Hepatocyte (in vitro differentiated cells): ENCODE measurements at regions not wholly inside any gene's neighbourhood (a gene's known extent, or its start where the extent isn't known, plus 50 kb on each side); places are given as distances from the start of the nearest gene placed in this dataset.

Source experiments
- DNase-seq: peaks from one replicate; pipeline ENCODE4 v3.0.0-alpha.2; 2016; ENCODE audit warnings: low spot score
- H2AFZ ChIP-seq: fragments of 200-600 bp; sonication (generic); 2 replicates; pipeline ENCODE4 v1.6.0; 2016; ENCODE audit warnings: antibody characterized with exemption, mild to moderate bottlenecking
- H3K27ac ChIP-seq: fragments of 200-600 bp; sonication (generic); 2 replicates; pipeline ENCODE4 v1.5.1; 2016; ENCODE audit warnings: mild to moderate bottlenecking
- H3K27me3 ChIP-seq: fragments of 200-600 bp; sonication (generic); 2 replicates; pipeline ENCODE4 v1.6.1; 2016
- H3K36me3 ChIP-seq: fragments of 200-600 bp; sonication (generic); replicated peaks from 2 replicates; pipeline ENCODE4 v1.5.1; 2016; ENCODE audit warnings: low read depth; ENCODE audit not compliant: insufficient read depth
- H3K4me1 ChIP-seq: fragments of 200-600 bp; sonication (generic); 2 replicates; pipeline ENCODE4 v1.5.1; 2016; ENCODE audit warnings: mild to moderate bottlenecking, moderate library complexity; ENCODE audit not compliant: insufficient read depth
- H3K4me2 ChIP-seq: fragments of 200-600 bp; sonication (generic); 2 replicates; pipeline ENCODE4 v1.6.0; 2016
- H3K4me3 ChIP-seq: fragments of 200-600 bp; sonication (generic); 2 replicates; pipeline ENCODE4 v1.5.1; 2016; ENCODE audit warnings: mild to moderate bottlenecking
- H3K79me2 ChIP-seq: fragments of 200-600 bp; sonication (generic); 2 replicates; pipeline ENCODE4 v1.6.0; 2017; ENCODE audit warnings: mild to moderate bottlenecking
- H3K9me2 ChIP-seq: fragments of 200-600 bp; sonication (generic); replicated peaks from 2 replicates; pipeline ENCODE4 v1.6.0; 2017; ENCODE audit warnings: mild to moderate bottlenecking; ENCODE audit not compliant: insufficient read depth
- H3K9me3 ChIP-seq: fragments of 200-600 bp; sonication (generic); 2 replicates; pipeline ENCODE4 v1.5.1; 2016; ENCODE audit warnings: low read depth, mild to moderate bottlenecking
- H4K20me1 ChIP-seq: fragments of 200-600 bp; sonication (generic); 2 replicates; pipeline ENCODE4 v1.6.0; 2016; ENCODE audit warnings: mild to moderate bottlenecking; ENCODE audit not compliant: insufficient read depth, poor library complexity, severe bottlenecking
- EZH2 ChIP-seq: fragments of 200-600 bp; sonication (generic); IDR thresholded peaks from 2 replicates; pipeline ENCODE4 v1.6.1; 2016; ENCODE audit warnings: antibody characterized with exemption, mild to moderate bottlenecking, borderline replicate concordance
- EZH2phosphoT487 ChIP-seq: fragments of 200-600 bp; sonication (generic); IDR thresholded peaks from one replicate; pipeline ENCODE4 v1.6.1; 2018; ENCODE audit warnings: antibody characterized with exemption, mild to moderate bottlenecking, low read depth, moderate library complexity; ENCODE audit not compliant: unreplicated experiment, severe bottlenecking
- WGBS: methylation state at CpG from one replicate; pipeline ENCODE4 v1.1.6; 2016; ENCODE audit warnings: low lambda C conversion rate; ENCODE audit errors: missing lambda C conversion rate; 5-methylcytosine and 5-hydroxymethylcytosine counted together
- TF ChIP-seq, protein P1 (sequence below): fragments of 200-600 bp; sonication (generic); IDR thresholded peaks from 2 replicates; pipeline ENCODE4 v1.5.1; 2016; ENCODE audit warnings: antibody characterized with exemption, mild to moderate bottlenecking; ENCODE audit not compliant: poor library complexity

DNA sequence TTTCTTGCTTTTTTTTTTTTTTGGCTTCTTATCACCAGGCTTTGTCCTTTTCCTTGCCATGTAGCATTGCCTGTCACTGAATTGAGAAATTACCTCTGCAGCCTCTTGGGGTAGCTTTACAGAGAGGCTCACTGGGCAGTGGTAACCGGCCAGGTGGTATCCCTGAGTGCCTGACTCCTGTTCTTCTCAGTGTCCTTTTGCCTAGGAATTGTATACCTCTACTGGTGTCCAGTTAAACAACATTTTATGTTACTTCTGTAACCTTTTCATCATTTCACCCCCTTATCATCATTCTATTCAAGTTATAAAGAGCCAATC is 523.9 kb downstream of the BCL11A start:
- H3K36me3 ChIP-seq: no peaks in the 10 kb centered on the region
- H4K20me1 ChIP-seq: no peaks in the 10 kb centered on the region
- no peaks in the 10 kb centered on the region for H3K9me2 ChIP-seq
- H3K27ac ChIP-seq: no peak overlapping the region
- H3K4me3 ChIP-seq: no peak overlapping the region
- TF ChIP-seq, protein P1, sequence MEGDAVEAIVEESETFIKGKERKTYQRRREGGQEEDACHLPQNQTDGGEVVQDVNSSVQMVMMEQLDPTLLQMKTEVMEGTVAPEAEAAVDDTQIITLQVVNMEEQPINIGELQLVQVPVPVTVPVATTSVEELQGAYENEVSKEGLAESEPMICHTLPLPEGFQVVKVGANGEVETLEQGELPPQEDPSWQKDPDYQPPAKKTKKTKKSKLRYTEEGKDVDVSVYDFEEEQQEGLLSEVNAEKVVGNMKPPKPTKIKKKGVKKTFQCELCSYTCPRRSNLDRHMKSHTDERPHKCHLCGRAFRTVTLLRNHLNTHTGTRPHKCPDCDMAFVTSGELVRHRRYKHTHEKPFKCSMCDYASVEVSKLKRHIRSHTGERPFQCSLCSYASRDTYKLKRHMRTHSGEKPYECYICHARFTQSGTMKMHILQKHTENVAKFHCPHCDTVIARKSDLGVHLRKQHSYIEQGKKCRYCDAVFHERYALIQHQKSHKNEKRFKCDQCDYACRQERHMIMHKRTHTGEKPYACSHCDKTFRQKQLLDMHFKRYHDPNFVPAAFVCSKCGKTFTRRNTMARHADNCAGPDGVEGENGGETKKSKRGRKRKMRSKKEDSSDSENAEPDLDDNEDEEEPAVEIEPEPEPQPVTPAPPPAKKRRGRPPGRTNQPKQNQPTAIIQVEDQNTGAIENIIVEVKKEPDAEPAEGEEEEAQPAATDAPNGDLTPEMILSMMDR: no peak
- TF ChIP-seq EZH2: no peak
- no peak for TF ChIP-seq EZH2phosphoT487
- H3K9me3 ChIP-seq: no peaks in the 10 kb centered on the region
- no peaks in the 10 kb centered on the region for H3K27me3 ChIP-seq
- H3K4me1 ChIP-seq: no peaks in the 10 kb centered on the region
- WGBS: 63% methylated on average over 1 of the region's 1 CpG
- H3K4me2 ChIP-seq: no peak overlapping the region
- DNase-seq: no peak
- no peaks in the 10 kb centered on the region for H3K79me2 ChIP-seq
- H2AFZ ChIP-seq: no peak overlapping the region

DNA sequence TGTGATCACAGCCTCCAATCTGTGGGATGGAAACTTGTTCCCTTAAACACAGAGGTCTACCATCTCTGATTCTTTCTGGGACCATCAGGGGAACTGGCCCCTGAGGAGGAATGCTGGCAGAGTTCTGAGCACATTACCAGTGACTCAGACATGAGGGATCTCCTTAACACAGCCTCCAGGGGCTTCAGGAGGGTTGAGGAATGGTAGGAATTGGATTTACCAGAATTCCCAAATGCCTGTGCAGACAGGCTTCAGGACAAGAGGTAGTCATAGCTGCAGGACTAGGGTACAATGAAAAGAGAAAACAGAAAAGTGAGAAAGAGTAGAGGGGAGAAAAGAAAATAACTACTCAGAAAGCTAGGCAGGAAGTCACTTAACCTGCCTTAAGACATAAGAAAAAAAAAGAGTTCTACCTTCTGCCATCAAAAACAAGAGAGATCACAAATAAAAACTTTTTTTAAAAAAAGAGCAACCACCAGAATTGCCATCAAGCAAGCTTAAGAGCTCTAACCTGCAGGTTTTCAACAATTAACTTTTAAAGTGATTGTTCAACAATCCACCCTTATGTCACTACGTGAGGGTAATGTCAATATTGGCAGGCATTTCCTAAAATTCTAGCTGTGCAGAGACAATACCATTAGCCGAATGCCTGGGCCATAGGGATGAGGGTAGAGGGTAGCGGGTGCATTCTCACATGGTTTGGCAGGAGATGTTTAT is 524.4 kb downstream of the BCL11A start:
- DNase-seq: no peak
- Histone ChIP-seq H3K4me2 (no peak overlapping the region), H3K27ac (no peak overlapping the region), H3K27me3 (no peaks in the 10 kb centered on the region), H3K9me3 (no peaks in the 10 kb centered on the region), H4K20me1 (no peaks in the 10 kb centered on the region), H3K4me1 (no peaks in the 10 kb centered on the region), H3K79me2 (no peaks in the 10 kb centered on the region), H2AFZ (no peak overlapping the region), H3K9me2 (no peaks in the 10 kb centered on the region), H3K4me3 (no peak overlapping the region), H3K36me3 (no peaks in the 10 kb centered on the region)
- WGBS: 68% methylated on average over 3 of the region's 3 CpGs
- no peak for TF ChIP-seq EZH2phosphoT487
- TF ChIP-seq, protein P1: no peak
- TF ChIP-seq EZH2: no peak

DNA sequence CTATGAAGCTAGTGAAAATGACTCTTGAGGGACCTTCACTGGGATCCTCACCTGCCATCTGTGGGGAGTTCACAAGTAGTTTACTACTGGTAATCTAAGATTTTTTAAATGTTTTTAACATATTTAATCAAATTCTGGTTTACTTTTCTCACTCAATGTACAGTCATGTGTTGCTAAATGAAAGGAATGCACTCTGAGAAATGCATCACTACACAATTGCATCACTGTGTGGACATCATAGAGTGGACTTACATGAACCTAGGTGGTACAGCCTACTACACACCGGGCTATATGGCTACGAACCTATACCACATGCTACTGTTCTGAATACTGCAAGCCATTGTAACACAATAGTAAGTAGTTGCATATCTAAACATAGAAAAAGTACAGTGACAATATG is 528.0 kb downstream of the BCL11A start:
- 97% methylated on average over 2 of the region's 2 CpGs for WGBS
- DNase-seq: no peak

More for the DNA sequence above, 528.0 kb downstream of the BCL11A start:
- Histone ChIP-seq H3K79me2 (no peaks in the 10 kb centered on the region), H3K4me1 (no peaks in the 10 kb centered on the region), H3K27me3 (no peaks in the 10 kb centered on the region), H3K4me3 (no peak overlapping the region), H3K9me3 (no peaks in the 10 kb centered on the region), H3K36me3 (no peaks in the 10 kb centered on the region), H4K20me1 (no peaks in the 10 kb centered on the region), H3K4me2 (no peak overlapping the region), H3K27ac (no peak overlapping the region), H2AFZ (no peak overlapping the region), H3K9me2 (no peaks in the 10 kb centered on the region)
- TF ChIP-seq, protein P1: no peak
- TF ChIP-seq EZH2 (no peak), EZH2phosphoT487 (no peak)
